ENCODE measurements at regions not wholly inside any gene's neighbourhood (a gene's known extent, or its start where the extent isn't known, plus 50 kb on each side); places are given as distances from the start of the nearest gene placed in this dataset.

- DNase-seq (ENCODE audit: low spot score), result no peak
These were observed 89.2 kb upstream of the DCBLD2 start for GRCh38 chr3:98990657-98991056.

DNA sequence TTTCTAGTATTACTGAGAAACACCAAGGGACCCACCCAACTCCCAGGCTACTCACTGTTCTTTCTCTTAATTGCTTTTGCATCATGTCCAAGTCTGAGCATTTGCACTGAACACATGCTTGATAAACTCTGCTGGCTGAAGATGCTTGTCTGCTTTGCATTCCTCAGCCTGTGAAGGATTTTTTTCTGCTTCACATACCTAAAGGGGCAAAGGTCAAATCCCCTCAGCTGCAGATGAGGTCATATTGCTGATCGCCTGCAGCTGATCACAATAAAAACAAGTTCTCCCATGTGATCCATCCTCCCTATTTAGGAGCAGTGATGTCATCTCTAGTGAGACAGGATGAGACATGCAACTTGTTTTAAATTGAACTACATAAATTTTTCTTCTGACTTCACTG, 84.6 kb upstream of the DCBLD2 start:
- DNase-seq (ENCODE audit: low spot score), result no peak

DNA sequence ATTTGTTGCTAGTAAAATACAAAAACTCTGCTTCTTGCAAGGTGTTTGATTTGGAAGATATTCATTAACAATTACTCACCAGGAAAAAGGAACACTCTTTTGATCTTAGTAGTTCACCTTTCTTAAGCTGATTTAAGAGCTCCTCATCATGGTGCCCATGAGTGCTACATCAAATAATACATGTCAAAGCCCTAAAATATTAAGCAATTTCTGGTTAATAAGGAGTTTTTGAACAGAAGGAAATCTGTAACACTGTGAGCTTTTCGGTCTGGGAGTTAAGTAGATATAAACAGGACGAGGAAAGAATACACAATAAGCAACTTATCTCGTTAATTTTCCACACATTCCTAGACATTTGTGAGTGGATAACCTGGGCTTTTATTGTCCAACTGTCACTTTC, 83.9 kb upstream of the DCBLD2 start:
- no peak for DNase-seq (ENCODE audit: low spot score)

DNA sequence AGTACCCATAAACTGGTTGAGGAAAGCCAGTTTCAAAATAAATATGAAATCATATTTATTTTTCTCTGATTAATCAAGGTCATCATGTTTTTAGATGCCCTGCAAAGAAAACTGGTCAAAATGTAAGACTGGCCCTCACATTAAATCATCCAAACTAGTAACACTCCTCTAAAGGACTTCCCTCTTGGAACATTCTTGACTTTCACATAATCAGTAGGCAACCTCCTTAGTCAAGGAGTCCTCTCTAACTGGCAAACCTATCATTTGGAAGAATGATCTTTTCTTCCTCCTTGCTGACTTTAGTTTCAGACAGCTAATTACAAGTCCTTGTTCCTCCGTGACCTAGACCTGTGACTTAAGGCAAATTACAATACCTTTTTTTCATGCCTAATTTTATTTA, 82.5 kb upstream of the DCBLD2 start:
- DNase-seq (ENCODE audit: low spot score), result no peak

- DNase-seq (ENCODE audit: low spot score), result no peak
These were observed 80.9 kb upstream of the DCBLD2 start for GRCh38 chr3:98982351-98982750.

DNA sequence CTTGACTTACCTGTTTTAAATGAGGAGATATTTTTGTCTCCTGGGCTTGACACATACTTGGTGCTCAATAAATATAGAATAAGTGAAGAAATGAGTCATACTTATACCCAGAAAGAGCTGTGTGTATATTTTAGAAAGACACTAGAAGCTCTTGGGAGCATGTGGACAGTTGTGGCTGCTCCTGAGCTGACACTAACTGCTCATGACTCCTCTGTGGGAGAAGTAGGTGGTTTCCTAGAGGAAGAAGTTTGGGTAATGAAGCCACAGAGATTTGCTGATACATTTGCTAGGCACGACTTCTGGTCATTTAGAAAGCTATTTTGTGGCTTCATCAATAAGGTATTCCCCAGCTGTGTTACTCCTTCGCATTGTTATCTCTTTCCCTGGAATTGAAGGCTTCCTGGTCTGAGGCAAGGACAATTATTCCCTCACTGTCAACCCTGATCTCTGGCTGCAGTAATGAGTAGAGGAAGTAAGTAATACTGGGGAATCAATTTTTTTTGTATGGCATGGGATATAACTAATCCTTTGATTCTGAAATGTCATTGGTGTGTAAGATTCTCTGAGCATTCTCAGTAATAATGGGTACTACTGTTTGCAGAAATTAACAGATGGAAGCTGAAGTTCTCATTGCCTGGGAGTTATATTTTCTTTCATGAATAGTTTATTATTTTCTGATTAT, 79.6 kb upstream of the DCBLD2 start:
- no peak for DNase-seq (ENCODE audit: low spot score)

- DNase-seq (ENCODE audit: low spot score), result no peak
These were observed 77.8 kb upstream of the DCBLD2 start for GRCh38 chr3:98979296-98979695.

DNA sequence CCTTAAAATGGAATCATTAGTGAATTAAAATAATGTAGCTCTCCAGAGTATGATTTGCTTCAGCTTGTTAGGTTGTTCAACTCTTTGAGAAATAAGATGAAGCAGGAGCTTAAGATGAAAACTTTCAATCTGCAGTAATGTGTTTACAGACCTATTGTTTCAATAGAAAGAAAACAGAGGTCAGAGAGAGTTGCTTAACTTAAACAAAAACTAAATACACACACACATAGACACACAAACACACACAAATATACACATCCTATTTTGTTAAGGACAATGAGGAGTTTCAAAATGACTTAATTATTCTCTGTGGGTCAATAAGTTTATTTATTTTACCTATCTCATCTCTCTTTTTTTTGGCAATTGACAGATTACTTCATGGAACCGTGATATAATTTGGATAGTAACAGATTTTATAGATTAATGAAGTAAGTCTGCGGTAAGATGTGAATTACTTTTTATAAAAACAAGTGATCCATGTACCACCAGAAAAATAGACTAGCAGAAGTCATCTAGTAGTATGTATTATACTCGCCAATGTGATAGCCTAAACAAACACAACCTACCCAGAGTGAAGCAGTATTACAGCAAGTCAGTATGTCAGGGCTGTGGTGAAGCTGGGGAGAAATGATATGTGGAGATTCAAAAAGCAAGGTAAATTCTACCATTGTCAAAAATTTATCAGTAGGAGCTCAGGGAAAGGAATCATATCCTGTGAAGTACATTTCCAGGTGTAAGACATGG, 76.7 kb upstream of the DCBLD2 start:
- DNase-seq (ENCODE audit: low spot score), result no peak

DNA sequence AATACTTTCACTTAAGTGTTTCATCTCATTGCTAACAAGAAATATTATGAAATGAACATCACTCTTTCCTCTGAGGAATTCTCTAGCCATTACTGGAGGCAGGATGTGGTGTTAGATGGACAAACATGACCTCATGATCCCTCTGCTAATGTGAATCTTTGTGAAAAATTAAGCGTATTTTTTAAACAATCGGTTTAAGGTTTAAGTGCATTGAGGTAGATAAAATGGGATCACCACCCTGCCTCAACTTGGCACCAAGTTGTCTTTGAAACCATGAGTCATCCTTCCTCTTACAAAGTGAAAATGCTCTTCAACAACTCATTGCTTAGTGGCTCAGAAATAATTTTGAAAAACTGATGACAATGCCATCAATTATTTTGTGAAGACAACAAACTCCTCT, 76.0 kb upstream of the DCBLD2 start:
- no peak for DNase-seq (ENCODE audit: low spot score)

GRCh38 chr3:98974442-98974841, 72.9 kb upstream of the DCBLD2 start:
- DNase-seq (ENCODE audit: low spot score), result no peak

DNA sequence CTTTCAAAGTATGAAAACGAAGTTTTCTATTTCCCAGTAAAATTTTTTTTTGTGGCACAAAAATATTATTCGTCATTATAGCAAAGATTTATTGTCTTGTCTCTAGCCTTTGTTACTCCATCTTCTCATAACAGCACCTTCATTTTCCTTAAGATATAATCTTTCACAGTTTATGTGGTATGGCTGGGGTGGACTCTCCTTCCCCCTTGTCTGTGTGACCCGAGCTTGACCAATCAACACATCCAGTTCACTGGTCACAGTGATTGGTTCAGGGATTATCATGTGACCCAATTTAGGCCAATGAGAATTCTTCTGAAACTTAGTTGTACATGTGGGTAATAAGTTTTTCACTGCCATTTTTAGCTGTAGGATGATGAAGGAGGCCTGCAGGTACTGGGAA, 71.2 kb upstream of the DCBLD2 start:
- DNase-seq (ENCODE audit: low spot score), result no peak

- no peak for DNase-seq (ENCODE audit: low spot score)
These were observed 70.7 kb upstream of the DCBLD2 start for GRCh38 chr3:98972155-98972554.

DNA sequence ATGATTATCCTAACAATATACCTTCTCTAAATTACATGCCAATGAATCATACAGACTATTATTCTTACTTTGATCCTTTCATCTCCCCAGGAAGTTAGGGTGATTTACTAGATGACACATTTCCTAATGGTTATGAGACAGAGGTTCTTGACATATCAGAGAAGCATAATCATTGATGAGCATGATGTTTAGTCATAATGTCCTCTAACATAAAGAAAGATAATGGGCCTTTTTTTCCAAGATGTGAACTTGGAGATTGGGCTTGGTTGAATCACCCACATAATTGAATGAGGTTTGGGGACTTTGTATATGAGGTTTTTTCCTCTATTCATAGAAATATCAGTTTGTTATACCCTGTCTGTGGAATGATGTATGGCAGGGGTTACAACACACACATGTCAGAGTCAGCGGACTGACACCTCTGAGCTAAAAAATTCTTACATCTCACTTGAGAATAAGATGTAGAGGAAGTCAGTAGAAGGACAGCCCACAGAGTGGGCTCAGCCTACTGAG, 69.7 kb upstream of the DCBLD2 start:
- no peak for DNase-seq (ENCODE audit: low spot score)

DNA sequence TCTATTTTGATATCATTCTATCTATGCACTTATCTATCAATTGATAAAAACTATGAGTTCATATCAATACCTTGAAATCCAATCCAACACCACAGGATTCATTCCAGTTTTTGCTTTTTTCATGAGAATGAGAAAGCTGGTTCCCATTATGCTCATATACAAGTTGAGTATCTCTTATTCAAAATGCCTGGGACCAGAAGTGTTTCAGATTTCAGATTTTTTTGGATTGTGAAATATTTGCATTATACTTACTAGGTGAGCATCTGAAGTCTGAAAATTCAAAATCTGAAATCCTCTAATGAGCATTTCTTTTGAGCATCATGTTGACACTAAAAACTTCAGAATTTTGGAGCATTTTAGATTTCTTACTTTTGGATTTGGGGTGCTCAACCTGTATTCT, 67.8 kb upstream of the DCBLD2 start:
- DNase-seq (ENCODE audit: low spot score), result no peak

DNA sequence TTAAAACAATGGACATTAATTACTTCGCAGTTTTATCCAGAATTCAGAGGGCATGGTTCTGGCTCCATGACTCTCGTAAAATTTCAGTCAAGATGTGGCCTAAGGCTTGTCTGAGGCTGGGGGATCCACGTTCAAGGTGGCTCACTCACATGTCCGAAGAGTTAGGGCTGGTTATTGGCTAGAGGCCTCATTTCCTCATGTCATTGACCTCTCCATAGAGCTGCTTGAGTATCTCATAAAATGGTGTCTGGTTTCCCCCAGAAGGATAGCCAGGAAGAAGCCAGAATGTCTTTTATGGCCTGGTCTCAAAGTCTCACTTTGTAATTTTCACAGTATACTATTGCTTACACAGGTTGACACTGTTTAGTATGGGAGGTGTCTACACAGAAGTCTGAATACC, 67.3 kb upstream of the DCBLD2 start:
- DNase-seq (ENCODE audit: low spot score), result no peak

- DNase-seq (ENCODE audit: low spot score), result no peak
These were observed 66.9 kb upstream of the DCBLD2 start for GRCh38 chr3:98968347-98968746.

DNA sequence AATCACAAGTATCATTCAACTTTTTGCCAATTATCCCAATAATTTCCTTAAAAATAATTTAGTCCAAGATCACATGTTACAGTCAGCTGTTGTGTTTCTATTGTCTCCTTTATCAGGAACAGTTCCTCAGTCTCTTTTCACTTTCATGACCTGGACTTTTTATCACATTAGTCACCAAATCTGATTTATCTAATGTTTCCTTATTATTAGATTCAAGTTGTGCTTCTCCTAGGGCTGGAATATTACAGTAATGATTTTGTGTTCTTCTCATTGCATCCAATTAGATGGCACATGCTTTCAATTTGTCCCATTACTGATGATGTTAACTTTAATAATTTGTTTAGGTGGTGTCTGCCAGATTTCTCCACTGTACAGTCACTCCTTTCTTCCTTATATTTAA, 66.3 kb upstream of the DCBLD2 start:
- DNase-seq (ENCODE audit: low spot score), result no peak

DNA sequence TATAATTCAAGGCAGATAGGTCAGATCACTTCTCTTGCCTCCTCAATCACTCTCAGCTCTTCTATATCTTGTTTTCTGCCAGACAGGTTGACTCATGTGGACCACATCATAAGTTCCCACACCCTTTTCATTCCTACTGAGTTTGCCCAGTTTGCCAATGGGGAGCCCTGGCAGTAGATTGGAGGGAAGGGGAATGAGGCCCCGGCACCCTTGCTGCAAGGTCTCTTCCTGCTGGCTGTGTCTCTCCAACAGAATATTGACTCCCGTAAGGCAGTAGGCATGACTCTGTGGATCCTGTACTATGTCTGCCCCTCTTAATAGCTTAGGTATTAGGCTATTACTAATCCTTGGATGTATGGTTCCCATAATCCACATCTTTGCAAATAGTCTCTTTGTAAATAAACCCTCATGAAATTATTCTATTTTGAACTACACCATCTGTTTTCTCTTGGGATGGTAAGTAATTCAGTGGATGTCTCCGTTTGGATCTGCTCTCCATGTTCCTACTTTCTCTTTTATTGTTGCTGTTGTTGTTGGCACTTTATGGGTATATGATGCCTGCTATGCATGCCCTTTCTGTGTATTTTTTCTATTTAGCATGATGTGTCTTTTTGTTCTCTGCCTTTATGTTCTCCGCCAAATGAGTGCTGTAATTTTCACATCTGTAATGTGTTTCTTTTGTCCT, 65.5 kb upstream of the DCBLD2 start:
- no peak for DNase-seq (ENCODE audit: low spot score)

DNA sequence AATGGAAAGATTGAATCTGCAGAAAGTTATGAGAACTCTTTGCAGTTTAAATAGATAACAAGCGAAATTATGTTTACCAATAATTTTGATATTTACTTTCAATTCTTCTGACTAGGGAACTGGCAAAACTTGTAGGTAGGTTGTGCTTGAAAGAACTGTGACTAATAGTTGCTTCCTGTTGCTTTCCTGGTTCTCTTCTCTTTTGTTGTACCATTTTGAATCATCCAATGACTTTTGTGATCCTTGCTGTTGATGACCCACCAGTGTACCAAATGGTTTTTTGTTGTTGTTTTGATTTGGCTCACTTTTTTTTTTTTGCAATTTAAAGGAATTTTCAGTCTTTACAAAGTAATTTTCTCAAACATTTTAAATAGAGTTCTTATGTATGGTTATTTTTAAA, 64.9 kb upstream of the DCBLD2 start:
- no peak for DNase-seq (ENCODE audit: low spot score)

DNA sequence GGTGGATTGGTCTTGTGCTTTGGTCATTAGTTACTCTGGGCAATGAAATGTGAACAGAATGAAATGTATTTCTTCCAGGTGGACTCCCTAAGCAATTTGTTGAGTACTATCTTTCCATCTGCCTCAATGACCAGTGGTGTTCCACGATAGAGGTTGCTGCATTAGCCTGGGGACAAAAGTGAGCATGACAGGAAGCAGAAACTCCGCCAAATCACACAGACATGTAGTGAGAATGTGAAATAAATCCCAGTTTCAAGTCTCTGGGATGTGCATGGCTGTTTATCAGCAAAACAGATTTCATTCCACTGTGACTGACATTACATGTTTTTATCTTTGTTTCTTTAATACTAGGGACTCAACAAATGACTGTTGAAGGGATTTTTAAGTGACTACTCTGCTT, 63.3 kb upstream of the DCBLD2 start:
- DNase-seq (ENCODE audit: low spot score), result no peak

DNA sequence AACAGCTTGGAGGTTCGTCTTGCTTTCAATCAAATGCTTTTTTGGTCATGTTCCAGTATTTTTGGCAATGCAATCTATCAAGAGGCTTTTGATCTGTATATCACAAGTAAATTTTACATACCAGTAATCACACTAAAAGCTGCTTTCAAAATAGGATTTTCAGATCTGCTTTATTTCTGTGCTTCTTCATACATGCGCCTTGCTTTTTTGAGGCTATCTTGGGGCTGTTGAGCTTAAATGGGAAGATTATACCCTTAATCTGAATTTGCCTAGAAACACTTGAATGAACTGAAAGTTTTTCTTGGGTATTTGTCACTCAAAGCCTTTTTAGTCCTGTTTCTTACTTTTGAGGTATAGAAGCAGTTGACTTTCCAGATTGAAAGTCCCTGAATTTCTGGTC, 62.1 kb upstream of the DCBLD2 start:
- no peak for DNase-seq (ENCODE audit: low spot score)

DNA sequence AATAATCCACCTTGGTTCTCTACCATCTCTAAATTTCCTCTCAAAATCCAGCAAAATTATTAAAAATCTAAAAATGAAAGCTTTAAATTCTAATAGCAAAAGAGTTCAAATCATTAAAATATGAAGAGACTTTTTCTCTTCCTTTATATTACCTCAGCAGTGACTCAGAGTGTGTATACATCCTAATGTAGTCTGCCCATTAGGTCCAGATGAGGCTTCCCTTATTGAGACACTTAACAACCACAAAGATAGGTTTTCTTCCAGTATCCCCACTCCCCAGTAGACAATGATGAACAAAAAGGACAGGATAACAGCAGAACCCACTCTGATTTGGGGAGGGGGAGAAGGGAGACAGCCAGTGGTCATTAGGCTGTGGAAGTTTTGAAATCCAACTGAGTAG, 61.5 kb upstream of the DCBLD2 start:
- DNase-seq (ENCODE audit: low spot score), result no peak
